GM19328 (cell line): ENCODE measurements at regions not wholly inside any gene's neighbourhood (a gene's known extent, or its start where the extent isn't known, plus 50 kb on each side); places are given as distances from the start of the nearest gene placed in this dataset.
"Not testable (repeated sequence)": the region's sequence is repeated elsewhere in the genome, so short reads cannot be mapped to it uniquely, and the experiment has no call there.

Source experiments
- ATAC-seq: cut with Tn5 transposase; IDR thresholded peaks from one replicate; pipeline ENCODE4 v1.9.1; 2021; ENCODE audit warnings: mild to moderate bottlenecking, moderate library complexity; ENCODE audit not compliant: unreplicated experiment

DNA sequence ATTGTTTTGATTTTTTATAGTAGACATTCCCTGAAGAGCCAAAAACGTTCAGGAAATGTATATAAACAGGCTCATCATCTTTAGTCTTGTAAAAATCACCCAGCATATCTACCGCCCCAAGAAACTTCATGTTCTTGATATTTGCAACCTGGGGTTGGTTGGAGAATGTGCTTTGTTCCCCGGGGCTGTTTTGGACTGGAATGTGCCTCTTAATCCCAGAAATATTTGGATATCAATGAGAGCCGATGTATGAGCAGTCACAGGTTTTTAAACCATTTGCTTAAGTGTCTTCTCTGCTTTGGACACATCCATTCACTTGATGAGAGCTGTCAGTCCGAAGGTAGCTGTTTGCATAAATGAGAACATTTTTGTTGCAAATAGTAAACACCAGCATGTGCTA lies 449.7 kb downstream of the PCDH7 start:
- ATAC-seq = no peak

DNA sequence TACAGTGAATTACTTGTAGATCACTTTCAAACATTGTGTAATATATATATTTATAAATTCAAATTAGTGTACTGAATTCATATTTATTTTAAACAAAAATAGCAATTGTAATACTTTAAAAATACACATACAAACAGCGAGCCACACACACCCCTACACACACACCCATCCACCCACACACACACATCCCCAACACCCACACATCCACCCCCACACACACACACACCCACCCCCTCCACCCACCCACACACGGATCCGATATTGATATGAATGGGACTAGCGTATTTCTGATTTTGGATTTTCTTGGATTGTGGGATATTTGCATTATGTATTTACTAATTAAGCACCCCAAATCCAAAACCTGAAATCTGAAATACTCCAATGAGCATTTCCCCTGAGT lies 451.2 kb downstream of the PCDH7 start:
- ATAC-seq = no peak

DNA sequence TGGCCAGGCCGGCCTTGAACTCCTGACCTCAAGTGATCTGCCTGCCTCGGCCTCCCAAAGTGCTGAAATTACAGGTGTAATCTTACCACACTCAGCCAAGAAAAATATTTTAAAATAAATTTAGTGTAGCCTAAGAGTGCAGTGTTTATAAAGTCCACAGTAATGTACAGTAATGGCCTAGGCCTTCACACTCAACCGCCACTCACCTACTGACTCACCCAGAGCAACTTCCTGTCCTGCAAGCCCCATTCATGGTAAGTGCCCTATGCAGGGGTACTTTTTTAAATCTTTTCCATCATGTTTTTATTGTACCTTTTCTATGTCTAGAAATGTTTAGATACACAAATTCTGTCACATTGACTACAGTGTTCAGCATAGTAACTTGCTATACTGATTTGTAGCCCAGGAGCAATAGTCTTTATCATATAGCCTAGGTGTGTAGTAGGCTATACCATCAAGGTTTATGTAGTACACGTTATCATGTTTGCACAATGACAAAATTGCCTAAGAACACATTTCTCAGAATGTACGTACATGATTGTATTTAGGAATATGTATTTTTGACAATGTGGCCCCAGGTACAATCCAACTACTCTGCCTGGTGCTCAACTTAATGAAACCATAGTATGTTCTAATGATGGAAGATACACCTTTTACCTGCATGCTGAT lies 455.2 kb downstream of the PCDH7 start:
- ATAC-seq = no peak

DNA sequence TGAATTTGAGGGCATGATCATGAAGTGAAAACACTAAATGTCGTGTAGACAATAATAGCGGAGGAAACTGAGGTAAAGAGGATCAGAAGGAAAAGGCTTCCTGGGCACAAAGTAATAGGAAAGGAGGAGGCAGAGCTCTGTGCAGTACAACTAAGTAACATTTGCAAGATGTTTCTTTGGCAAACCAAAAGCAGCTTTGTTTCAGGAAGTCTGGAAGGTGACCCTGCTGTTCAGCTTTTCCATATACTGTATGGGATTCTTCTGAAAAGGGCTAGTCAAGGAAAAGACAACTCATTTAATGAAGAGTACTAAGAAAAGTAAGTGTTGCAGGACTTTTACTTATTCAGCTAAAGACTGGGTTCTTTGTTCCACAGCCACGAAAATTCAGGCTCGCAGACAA lies 463.1 kb downstream of the PCDH7 start:
- ATAC-seq = no peak

DNA sequence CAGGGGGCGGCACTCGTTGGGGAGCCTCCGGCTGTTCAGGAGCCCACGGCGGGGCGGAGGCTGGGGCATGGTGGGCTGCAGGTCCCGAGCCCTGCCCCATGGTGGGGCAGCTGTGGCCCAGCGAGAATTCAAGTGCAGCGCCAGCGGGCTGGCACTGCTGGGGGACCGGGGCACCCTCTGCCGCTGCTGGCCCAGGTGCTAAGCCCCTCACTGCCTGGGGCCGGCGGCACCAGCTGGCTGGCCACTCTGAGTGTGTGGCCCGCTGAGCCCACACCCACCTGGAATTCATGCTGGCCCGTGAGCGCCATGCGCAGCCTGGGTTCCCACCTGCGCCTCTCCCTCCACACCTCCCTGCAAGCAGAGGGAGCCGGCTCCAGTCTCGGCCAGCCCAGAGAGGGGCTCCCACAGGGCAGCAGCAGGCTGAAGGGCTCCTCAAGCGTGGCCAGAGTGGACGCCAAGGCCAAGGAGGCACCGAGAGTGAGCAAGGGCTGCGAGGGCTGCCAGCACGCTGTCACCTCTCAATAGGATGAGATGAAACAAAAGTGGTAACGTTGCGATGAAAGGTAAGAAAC lies 464.9 kb downstream of the PCDH7 start:
- ATAC-seq = no peak

DNA sequence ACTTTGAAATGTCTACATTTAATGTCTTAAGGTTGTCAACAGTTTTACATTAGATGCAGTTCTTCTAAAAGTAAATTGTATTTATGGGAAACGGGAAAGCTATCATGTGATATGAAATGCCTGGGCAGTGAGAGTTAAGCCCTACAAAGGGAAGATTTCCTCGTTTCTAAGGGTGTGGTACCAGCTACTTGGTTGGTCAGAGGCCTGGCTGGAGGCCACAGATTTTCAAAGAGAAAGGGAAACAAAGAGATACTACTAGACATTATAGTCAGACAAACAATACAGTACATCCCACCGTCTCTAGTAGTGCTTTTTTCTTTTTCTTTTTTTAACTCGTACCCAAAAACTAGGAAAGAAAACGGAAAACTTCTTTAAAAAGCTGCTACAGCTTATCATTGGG lies 467.8 kb downstream of the PCDH7 start:
- no peak for ATAC-seq

DNA sequence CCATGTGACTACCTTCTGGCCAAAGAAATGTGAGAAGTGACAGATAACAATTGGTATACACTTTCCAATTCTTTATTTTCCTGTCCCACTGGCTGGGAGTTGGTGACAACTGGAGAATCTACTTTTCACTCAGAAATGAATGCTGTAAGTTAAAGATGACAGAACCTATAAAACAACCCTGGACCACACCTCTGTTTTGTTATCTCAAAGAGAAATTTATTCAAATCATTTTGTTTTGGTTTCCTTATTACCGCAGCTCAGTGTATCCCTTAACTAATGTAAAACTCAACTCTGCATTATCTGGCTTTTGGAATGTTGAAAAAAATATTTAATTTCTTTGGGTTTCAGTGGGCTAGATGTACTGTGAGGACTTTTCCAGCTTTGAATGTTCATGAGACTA lies 469.8 kb downstream of the PCDH7 start:
- no peak for ATAC-seq

DNA sequence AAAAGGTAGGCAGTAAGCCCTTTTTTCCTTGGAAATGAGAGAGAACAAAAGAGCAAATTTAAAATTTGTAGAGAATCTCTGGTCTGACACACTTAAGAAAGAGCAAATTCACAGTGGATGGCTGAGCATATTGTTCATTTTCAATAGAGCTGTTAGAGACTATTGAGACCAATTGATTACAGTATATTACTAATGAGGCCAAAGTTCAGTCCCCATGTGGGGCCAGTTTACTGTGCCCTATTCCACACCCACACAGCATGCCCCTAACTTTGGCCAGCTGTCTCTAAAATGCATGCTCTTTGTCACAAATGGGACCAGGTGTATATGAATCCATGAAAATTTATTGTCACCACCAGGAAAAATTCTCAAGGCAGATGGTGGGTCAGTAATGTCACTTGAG lies 470.5 kb downstream of the PCDH7 start:
- ATAC-seq = no peak

DNA sequence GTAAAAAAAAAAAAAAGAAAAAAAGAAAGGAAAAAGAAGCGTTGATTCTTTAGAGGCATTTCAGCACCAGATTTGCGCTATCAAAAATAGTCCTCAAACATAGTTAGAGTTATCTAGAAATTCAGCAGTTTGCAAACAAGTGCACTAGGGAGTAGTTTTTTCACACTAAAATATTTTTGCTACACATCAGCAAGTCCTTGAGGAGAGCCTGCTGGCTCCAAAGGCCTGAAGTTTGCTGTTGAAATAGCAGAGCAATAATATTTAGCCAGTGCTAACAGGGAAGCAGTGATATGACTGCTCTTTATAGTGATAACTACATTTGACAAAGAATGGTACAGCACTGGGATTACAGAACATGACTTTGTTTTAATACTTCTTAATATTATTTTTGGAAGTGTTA lies 472.2 kb downstream of the PCDH7 start:
- no peak for ATAC-seq

DNA sequence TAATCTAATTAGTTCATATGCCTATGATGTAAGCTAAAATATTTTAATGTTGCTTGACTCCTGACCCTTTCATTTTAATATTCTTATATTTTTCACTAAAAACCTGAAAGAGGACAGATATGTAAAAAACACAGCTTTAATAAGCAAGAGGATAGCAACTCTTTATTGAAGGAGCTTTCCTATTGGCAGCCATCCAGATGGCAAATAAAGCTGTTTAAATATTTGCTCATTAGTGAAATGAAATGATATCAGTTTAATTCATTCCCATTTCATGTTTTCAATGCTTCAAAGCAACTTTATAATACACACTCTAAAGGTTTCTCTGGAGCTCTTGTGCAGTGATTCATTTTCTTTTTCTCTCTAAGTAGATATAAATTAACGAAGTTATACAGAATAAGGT lies 473.4 kb downstream of the PCDH7 start:
- no peak for ATAC-seq

DNA sequence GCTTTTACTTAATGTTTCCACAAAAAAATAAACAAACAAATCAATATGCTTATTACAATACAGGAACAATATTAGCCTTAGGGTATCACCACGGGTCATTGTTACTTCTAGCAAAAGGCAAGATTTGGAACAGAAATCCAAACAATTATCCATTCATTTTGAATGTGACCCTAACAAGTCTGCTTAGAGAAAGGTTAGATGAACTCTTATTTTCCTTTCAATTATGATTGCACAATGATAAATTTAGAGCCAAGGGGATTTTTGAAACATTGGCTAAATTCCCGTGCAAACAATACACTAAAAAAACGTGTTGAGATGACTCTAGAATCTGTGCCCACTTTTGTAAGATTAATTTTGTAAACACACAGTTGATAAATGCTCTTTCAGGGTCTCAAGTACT lies 474.7 kb downstream of the PCDH7 start:
- no peak for ATAC-seq

DNA sequence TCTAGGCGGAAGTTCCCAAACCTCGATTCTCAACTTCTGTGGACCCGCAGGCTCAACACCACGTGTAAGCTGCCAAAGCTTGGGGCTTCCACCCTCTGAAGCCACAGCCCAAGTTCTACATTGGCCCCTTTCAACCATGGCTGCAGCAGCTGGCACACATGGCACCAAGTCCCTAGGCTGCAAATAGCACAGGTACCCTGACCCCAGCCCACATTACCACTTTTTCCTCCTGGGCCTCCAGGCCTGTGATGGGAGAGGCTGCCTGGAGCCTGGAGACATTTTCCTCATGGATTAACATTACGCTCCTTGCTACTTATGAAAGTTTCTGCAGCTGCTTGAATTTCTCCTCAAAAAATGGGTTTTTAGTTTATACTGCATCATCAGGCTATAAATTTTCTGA lies 479.5 kb downstream of the PCDH7 start:
- ATAC-seq = no peak

DNA sequence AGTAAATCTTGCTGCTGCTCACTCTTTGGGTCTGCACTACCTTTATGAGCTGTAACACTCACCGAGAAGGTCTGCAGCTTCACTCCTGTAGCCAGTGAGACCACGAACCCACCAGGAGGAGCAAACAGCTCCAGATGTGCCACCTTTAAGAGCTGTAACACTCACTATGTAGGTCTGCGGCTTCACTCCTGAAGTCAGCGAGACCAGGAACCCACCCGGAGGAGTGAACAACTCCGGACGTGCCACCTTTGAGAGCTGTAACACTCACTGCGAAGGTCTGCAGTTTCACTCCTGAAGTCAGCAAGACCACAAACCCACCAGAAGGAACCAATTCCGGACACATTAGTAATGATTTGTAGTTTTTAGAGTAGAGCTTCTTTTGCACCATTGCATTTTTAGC lies 481.9 kb downstream of the PCDH7 start:
- ATAC-seq = not testable (repeated sequence)

DNA sequence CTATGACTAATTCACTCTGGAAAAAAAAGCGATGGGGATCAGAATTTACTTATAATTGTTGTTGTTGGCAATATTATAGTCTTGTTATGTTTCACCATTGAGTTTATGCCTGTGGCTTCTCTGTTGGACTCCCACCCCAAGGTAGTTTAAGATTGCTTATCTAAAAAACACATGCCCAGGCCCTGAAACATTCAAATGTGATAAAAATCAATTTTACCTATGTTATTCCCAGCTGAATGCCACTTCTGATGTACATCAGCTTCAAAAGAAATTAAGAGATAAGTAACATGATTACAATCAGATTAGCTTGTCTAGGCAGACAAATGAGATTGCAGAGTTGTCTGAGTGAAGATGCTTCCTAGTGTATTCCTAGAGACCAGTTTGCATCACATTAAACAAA lies 484.7 kb downstream of the PCDH7 start:
- ATAC-seq = no peak

DNA sequence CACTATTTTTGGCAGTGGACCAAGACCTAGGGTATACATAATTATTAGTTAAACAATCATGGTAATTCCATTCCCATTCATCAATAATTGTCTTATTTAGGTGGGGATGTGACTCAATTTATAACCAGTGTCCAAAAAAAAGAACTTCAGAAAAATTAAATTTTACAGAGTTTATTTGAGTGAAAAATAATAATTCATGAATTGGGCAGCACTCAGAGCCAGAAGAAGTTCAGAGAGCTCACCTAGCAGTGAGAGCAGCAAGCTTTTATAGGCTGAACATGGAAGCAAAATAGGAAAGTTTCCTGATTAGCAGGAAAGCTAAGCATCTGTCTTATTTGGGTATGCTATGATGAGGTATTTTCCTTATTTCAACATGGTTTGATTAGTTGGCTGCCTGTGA lies 500.8 kb downstream of the PCDH7 start:
- ATAC-seq = no peak

DNA sequence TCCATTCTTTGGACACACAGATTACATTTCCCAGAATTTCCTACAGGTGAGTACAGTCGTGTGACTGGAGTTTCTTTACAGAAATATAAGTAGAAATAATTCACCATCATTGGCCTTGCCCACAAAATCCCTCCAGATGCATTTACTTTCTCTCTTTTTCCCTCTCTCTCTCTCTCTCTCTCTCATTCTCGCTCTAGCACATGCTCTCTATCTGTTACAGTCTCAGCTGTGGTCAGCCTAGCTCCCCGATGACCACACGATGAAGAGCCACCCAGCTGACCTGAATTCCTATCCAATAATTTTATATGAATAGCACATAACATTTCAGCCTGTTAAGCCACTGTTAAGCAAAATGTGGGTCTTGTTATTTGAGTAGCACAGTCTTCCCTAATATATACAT lies 507.9 kb downstream of the PCDH7 start:
- ATAC-seq = no peak

DNA sequence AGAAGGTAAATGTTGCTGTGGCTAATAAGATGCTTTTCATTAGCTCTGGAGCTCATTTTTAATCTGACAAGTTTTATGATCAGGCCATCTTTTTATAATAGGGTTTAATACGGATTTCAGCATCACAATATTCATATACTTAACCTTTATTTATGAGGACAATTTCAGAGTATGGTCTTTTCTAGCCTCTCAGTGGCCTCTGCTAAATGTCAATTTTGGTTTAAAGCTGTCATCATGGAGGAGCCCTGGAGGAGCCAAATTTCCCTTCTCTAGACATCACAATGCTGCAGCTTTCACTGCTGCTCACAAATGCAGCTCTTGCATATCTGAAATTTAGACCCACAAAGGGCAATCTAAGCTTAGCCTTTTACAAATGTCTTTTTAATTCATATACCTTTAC lies 510.4 kb downstream of the PCDH7 start:
- no peak for ATAC-seq

DNA sequence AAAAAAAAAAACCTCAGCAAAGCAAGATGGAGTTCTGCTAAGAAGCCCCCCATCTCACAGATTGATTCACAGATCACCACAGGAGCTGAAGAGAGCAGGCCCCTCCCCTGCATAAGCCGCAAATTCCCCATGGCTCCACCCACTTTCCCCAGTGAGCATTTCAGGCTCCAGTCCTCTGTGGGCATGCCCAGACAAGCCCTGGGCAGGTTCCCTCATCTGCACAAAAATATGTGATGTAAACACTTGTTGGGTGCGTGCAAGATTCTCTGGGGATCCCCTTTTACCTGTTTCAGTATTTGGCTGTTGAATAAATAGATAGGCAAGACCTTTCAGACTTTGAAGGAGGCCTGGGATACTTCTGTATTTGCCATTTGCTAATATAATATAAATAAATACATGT lies 514.3 kb downstream of the PCDH7 start:
- ATAC-seq = no peak

DNA sequence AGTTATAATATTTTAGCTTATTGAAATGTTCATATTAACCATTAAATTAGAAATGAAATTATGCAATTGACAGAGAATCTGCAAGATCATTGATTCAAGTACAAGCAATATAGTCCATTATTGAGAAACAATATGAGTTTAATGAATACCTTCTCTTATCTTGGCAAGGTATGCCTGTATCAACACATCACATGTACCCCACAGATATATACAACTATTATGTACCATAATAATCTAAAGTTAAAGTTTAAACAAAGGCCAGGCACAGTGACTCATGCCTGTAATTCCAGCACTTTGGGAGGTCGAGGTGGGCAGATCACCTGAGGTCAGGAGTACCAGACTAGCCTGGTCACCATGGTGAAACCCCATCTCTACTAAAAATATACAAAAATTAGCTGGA lies 514.7 kb downstream of the PCDH7 start:
- no peak for ATAC-seq

DNA sequence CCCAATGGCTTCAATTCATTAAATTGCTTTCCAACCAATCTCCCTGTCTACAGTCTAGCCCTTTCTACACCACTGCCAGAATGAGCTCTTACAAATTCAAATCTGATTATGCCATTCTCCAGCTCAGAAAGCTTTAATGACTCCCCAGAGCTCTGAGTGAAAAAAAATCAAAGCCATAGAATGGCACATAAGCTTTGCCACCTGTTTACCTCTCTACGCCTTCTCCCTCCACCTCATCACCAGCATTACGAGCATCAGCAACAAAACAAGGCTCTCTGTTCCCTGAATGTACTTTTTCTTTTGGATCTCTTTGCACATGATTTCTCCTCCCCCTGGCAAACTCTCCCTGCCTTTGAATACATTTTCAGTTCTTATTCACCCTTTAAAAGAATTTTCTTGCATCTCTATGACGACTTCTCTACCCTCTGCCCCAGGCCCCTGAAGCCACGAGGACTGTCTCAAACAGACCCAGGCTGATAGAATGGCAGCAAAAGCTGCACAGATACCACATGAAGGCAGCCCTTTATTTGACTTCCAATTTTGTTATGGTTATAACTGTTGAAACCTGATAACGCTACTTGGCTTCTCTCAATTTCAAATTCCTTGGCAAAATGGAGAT lies 516.0 kb downstream of the PCDH7 start:
- no peak for ATAC-seq

DNA sequence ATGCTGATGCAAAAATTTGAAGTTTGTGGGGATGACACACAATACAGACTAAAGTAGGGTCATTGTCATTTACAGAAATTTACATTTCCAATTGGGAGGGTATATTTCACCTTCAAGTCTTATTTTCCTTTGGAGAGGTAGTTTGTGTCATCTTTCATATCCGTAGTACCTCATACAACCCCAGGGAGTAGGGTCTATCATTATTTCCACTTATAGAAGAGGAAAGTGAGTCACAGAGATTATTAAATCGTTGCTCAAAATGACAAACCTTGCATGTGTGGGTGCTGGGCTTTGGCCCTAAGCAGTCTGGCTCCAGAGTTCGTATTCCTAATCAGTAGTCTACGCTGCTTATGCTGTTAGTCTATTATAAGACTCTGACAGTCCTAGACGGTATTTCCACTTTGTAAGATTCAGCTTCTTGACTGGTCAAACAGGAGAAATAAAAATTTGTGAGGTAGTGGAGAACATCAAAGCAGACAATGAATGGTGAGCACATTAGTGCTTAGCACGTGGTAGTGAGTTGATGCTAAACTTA lies 516.5 kb downstream of the PCDH7 start:
- no peak for ATAC-seq

DNA sequence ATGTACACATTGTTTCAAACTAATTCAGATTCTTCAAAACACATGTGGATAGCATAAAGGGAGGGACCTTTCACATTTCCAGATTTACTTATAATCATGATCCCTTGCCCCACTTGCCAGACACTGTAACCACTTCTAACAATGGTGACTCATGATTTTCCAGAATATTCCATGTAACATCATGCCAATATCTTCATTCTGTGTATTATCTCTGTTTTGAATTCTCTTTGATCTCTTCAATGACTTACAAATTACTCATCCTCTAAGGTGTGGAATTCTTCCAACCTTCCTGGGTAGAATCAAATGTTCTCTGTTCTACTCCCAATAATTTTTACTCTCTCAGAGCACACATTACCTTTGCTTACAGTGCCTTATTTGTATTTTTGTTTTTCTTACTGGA lies 517.1 kb downstream of the PCDH7 start:
- ATAC-seq = no peak

DNA sequence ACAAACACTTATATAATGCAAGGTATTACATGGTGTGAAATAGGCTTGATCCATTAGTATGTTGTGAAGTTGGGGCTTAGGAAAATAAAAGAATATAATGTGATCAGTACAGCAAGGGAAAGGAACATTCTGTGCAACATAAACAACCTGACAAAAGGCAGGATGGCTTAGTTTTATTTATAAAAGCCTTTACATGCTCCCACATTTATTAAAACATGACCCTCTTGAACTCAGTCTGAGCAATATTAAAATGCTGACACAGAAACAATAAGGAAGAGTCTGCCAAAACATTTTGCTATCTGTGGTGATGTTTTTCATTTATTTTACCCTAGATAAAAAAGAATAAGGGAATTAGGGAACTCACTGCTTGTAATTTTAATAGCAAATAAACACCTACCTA lies 519.7 kb downstream of the PCDH7 start:
- ATAC-seq = no peak
